Activated T-cell treated with anti-CD3 and anti-CD28 coated beads, Interleukin-2, amount 50 U/mL, for 4 hours (primary cell): ENCODE measurements at regions not wholly inside any gene's neighbourhood (a gene's known extent, or its start where the extent isn't known, plus 50 kb on each side); places are given as distances from the start of the nearest gene placed in this dataset.
"Not testable (repeated sequence)": the region's sequence is repeated elsewhere in the genome, so short reads cannot be mapped to it uniquely, and the experiment has no call there.

Experiments
- ATAC-seq, 2 donors: fragments of 200-7000 bp; cut with Tn5 transposase; one replicate each; pipeline ENCODE4 v1.10.0; 2021
- DNase-seq: peaks from one replicate; pipeline ENCODE4 v3.0.0-alpha.2; 2020
- H3K27me3 Mint-ChIP-seq: one replicate; pipeline ENCODE4 v1.8.0; 2021; ENCODE audit warnings: low read depth, mixed read lengths
- H3K36me3 Mint-ChIP-seq: one replicate; pipeline ENCODE4 v1.8.0; 2022; ENCODE audit warnings: mixed read lengths; ENCODE audit not compliant: insufficient read depth
- H3K4me1 Mint-ChIP-seq: one replicate; pipeline ENCODE4 v1.8.0; 2021; ENCODE audit warnings: low read depth, mixed read lengths
- H3K4me3 Mint-ChIP-seq: one replicate; pipeline ENCODE4 v1.8.0; 2021; ENCODE audit warnings: mild to moderate bottlenecking, moderate library complexity, mixed read lengths
- H3K9me3 Mint-ChIP-seq: one replicate; pipeline ENCODE4 v1.8.0; 2021; ENCODE audit warnings: mixed read lengths

DNA sequence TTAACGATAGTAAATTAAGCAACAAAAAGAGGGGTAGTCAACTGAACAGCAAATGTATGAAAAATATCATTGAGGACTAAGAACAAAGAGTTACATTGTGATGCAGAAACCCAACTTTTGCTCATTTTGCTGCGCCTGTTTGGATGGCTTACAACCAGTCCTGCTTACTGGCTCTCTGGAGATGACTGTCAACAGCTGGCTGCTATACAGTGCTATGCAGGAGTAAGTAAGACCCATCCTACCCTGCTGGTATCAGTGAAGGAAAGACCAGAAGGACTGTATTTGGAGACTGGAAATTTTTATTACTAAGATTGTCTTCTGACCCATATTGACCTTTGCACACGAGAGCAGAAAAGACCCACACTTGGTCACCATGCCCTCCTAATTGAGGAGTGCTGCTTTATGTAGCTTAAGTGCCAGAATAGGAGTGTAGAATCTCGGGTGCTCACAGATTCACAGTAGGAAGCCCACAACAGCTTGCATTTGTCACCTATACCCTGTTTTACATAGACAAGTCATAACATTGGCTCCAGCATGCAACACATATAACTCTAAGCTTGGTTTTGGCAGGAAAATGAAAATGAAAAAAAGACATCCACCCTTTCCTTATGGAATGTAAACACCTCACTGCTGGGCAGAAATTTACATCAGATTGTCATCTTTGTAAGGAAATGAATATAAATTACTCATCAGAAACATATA, 1915.0 kb upstream of the CELF4 start:
- no peaks in the 10 kb centered on the region for H3K36me3 Mint-ChIP-seq

GRCh38 chr18:39464006-39464405, 1898.4 kb upstream of the CELF4 start:
- no peak for DNase-seq
- H3K36me3 Mint-ChIP-seq, result no peaks in the 10 kb centered on the region
- ATAC-seq, result no peak
- H3K4me1 Mint-ChIP-seq, result no peaks in the 10 kb centered on the region
- no peaks in the 10 kb centered on the region for H3K27me3 Mint-ChIP-seq
- H3K9me3 Mint-ChIP-seq, result peaks cover 4% of the 10 kb centered on the region
- H3K4me3 Mint-ChIP-seq, result no peak overlapping the region

More for the DNA sequence above, 1915.0 kb upstream of the CELF4 start:
- no peaks in the 10 kb centered on the region for H3K4me1 Mint-ChIP-seq
- H3K27me3 Mint-ChIP-seq, result no peaks in the 10 kb centered on the region
- ATAC-seq (no peak), DNase-seq (no peak)
- no peaks in the 10 kb centered on the region for H3K9me3 Mint-ChIP-seq
- H3K4me3 Mint-ChIP-seq, result no peak overlapping the region

GRCh38 chr18:39462436-39462835, 1896.8 kb upstream of the CELF4 start:
- DNase-seq (no peak), ATAC-seq (no peak)
- Mint-ChIP-seq H3K9me3 (peaks cover 4% of the 10 kb centered on the region), H3K36me3 (no peaks in the 10 kb centered on the region), H3K4me1 (no peaks in the 10 kb centered on the region), H3K4me3 (no peak overlapping the region), H3K27me3 (no peaks in the 10 kb centered on the region)

GRCh38 chr18:39460136-39460535, 1894.5 kb upstream of the CELF4 start:
- Mint-ChIP-seq H3K9me3 (peaks cover 4% of the 10 kb centered on the region), H3K36me3 (no peaks in the 10 kb centered on the region), H3K27me3 (no peaks in the 10 kb centered on the region), H3K4me3 (no peak overlapping the region), H3K4me1 (no peaks in the 10 kb centered on the region)
- DNase-seq, result no peak
- no peak for ATAC-seq

- no peak for ATAC-seq
- H3K36me3 Mint-ChIP-seq, result no peaks in the 10 kb centered on the region
- no peaks in the 10 kb centered on the region for H3K4me1 Mint-ChIP-seq
- H3K4me3 Mint-ChIP-seq, result no peak overlapping the region
- H3K27me3 Mint-ChIP-seq, result no peaks in the 10 kb centered on the region
- H3K9me3 Mint-ChIP-seq, result no peaks in the 10 kb centered on the region
- no peak for DNase-seq
These were observed 1889.7 kb upstream of the CELF4 start for GRCh38 chr18:39455285-39455684.

- Mint-ChIP-seq H3K4me3 (no peak overlapping the region), H3K27me3 (no peaks in the 10 kb centered on the region), H3K9me3 (no peaks in the 10 kb centered on the region), H3K36me3 (no peaks in the 10 kb centered on the region), H3K4me1 (no peaks in the 10 kb centered on the region)
- DNase-seq (no peak), ATAC-seq (no peak)
These were observed 1889.3 kb upstream of the CELF4 start for GRCh38 chr18:39454866-39455265.

DNA sequence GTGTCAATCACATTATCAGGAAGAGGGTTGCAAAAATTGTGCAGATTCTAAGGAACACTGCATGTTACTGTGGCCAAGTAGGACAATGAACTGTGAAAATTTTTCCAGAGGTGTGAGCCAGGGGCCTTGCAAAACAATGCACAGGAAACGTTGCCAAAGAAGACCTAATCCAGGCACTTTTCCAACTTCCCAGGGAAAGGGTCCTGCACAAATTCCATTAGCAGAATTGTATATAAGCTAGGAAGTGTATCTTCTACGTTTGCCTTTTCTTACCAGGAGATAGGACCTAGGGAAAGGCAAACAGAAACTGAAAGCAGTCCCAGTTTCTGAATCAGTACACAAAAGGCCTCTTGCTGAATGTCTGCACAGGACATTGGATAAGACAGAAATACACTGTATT, 1888.3 kb upstream of the CELF4 start:
- no peaks in the 10 kb centered on the region for H3K27me3 Mint-ChIP-seq
- no peaks in the 10 kb centered on the region for H3K4me1 Mint-ChIP-seq
- no peak overlapping the region for H3K4me3 Mint-ChIP-seq
- H3K9me3 Mint-ChIP-seq, result no peaks in the 10 kb centered on the region
- no peaks in the 10 kb centered on the region for H3K36me3 Mint-ChIP-seq
- ATAC-seq (no peak), DNase-seq (no peak)

DNA sequence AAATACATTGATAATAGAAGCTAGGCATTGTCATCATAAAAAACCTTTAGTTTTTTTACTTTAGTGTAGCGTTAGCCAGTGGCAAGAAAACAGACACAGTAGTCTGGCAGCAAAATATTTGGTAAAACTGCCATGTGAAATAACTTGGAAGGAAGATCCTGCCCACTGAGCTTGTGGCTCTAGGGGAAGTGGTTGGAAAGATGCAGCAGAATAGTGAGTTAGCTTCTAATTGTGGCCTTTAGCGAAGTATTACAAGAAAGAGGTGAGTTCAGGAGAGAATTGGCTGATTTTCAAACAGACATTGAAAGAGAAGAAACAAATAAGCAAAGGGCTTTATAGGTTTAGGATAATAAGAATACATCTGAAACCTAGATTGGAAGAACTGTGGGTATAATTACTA, 1887.8 kb upstream of the CELF4 start:
- ATAC-seq (no peak), DNase-seq (no peak)
- Mint-ChIP-seq H3K9me3 (no peaks in the 10 kb centered on the region), H3K4me1 (no peaks in the 10 kb centered on the region), H3K36me3 (no peaks in the 10 kb centered on the region), H3K27me3 (no peaks in the 10 kb centered on the region), H3K4me3 (no peak overlapping the region)

- no peaks in the 10 kb centered on the region for H3K4me1 Mint-ChIP-seq
- no peaks in the 10 kb centered on the region for H3K36me3 Mint-ChIP-seq
- no peak overlapping the region for H3K4me3 Mint-ChIP-seq
- H3K9me3 Mint-ChIP-seq, result no peaks in the 10 kb centered on the region
- DNase-seq (no peak), ATAC-seq (no peak)
- no peaks in the 10 kb centered on the region for H3K27me3 Mint-ChIP-seq
These were observed 1885.4 kb upstream of the CELF4 start for GRCh38 chr18:39450958-39451357.

DNA sequence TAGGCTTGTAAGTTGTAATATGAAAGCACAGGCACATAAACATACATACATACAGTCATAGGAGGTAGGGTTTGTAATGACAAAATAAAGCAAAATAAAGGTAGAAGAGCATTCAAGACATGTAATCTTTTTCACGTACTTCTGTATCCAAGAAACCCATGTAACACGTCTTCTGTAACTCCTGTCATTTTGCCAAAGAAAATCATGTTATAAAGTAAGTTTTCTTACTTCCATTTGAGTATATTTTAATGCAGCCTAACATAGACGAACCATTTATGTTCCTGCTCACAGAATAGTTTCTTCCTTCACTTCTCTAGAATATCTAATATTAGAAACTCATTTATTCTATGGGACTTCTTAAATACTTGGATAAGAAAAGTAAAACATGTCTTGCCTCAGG, 1884.0 kb upstream of the CELF4 start:
- Mint-ChIP-seq H3K36me3 (no peaks in the 10 kb centered on the region), H3K4me1 (no peaks in the 10 kb centered on the region), H3K4me3 (no peak overlapping the region), H3K9me3 (peaks cover 5% of the 10 kb centered on the region), H3K27me3 (no peaks in the 10 kb centered on the region)
- DNase-seq (no peak), ATAC-seq (no peak)

DNA sequence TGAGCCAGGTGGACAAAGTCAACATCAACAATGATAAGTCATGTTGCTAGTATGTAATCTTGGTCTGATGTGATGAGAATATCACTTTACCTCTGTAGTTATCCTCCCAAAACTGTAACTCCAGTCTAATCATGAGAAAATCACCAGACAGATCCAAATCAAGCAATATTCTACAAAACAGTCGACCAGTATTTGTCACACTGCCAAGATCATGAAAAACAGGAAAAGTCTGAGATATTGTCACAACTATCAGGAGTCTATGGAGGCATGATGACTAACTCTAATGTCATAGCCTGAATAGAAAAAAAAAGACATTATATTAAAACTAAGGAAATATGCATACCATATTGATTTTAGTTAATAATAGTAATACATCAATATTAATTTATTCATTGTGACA, 1883.3 kb upstream of the CELF4 start:
- Mint-ChIP-seq H3K27me3 (no peaks in the 10 kb centered on the region), H3K4me1 (no peaks in the 10 kb centered on the region), H3K36me3 (no peaks in the 10 kb centered on the region), H3K9me3 (peaks cover 5% of the 10 kb centered on the region), H3K4me3 (no peak overlapping the region)
- ATAC-seq (no peak), DNase-seq (no peak)

GRCh38 chr18:39444957-39445356, 1879.4 kb upstream of the CELF4 start:
- H3K36me3 Mint-ChIP-seq, H3K27me3 Mint-ChIP-seq, H3K4me3 Mint-ChIP-seq, DNase-seq, H3K4me1 Mint-ChIP-seq, ATAC-seq, H3K9me3 Mint-ChIP-seq: not testable (repeated sequence)

DNA sequence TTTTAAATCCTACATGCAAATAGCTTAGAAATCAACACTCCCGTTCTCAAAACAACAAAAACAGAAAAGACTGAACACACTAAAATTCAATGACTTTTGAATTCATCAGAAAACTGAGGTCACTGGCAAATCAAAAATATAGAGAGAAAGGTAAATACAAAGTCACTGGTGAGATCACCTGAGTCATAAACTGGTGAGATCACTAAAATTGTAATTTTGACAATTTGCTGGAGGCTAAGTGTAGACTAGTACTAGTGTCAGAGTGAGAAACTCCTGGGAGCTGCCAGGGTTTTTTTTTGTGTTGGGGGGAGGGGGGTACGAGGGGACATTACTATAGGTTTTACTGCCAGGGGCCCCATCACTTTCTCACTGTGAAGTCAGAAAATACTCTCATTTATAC, 1876.0 kb upstream of the CELF4 start:
- peaks cover 9% of the 10 kb centered on the region for H3K9me3 Mint-ChIP-seq
- DNase-seq (no peak), ATAC-seq (no peak)
- H3K27me3 Mint-ChIP-seq, result no peaks in the 10 kb centered on the region
- no peaks in the 10 kb centered on the region for H3K4me1 Mint-ChIP-seq
- H3K36me3 Mint-ChIP-seq, result no peaks in the 10 kb centered on the region
- H3K4me3 Mint-ChIP-seq, result no peak overlapping the region

GRCh38 chr18:39435996-39436395, 1870.4 kb upstream of the CELF4 start:
- H3K27me3 Mint-ChIP-seq, result no peaks in the 10 kb centered on the region
- H3K4me1 Mint-ChIP-seq, result no peaks in the 10 kb centered on the region
- no peaks in the 10 kb centered on the region for H3K36me3 Mint-ChIP-seq
- H3K9me3 Mint-ChIP-seq, result peaks cover 8% of the 10 kb centered on the region
- no peak for ATAC-seq
- no peak overlapping the region for H3K4me3 Mint-ChIP-seq
- DNase-seq, result no peak

DNA sequence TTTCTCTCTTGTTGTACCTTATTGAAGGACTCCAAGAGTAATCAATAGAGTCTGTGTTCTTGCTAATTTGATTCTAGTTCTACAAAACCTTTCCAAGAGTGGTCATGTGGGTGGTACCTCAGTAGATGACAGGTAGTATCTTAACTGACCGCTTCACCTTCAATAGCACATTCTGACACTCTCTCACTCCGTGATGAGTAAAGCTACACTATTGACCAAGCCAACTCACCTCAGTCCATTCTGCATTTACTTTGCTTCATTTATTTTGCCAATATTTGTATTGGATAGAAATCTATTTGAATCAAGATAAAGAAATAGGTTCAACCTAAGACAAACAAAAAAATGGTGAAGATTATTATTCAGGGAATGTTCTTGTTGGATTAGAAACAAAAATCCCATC, 1869.6 kb upstream of the CELF4 start:
- peaks cover 8% of the 10 kb centered on the region for H3K9me3 Mint-ChIP-seq
- no peaks in the 10 kb centered on the region for H3K36me3 Mint-ChIP-seq
- H3K4me1 Mint-ChIP-seq, result no peaks in the 10 kb centered on the region
- ATAC-seq, result no peak
- no peak overlapping the region for H3K4me3 Mint-ChIP-seq
- no peak for DNase-seq
- no peaks in the 10 kb centered on the region for H3K27me3 Mint-ChIP-seq
